ENCODE measurements at regions not wholly inside any gene's neighbourhood (a gene's known extent, or its start where the extent isn't known, plus 50 kb on each side); places are given as distances from the start of the nearest gene placed in this dataset.

DNA sequence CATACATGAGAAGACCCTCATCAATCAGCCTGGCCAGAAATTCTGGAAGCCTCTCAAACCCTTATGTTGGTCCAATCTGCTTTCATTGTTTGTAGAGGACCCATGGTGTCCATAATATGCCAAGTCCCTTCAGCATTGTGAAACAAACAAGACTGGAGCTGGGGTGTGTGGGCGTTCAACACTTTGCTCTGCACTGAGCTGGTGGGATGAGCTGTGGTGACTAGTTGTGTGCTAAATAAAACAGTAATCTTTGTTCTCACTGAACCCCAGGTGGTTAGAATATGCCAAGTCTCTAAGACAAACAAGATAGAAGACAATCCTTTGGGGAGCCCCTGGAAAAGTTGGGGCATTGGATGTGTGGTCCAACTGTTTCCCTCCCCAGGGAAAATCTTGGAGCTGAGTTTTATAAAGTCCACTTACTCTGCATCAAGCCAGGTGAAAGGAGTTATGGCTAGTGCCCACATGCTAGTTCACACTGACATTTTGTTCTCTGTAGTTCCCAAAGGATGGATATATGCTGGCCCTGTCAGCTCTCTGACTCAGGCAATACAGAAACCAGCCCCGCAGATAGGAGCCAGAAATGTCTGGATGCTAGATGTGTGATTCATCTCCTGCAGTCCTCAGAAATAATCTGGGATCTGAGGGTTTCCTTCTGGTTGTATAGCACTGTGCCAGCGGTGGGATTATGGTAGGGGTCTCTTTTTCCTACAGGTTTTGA is 260.2 kb downstream of the TMX3 start:
- Histone ChIP-seq H3K4me3 (ENCODE audit: low read length) (no peak overlapping the region), H3K4me1 (ENCODE audit: control insufficient read depth, insufficient read depth, low read length) (no peaks in the 10 kb centered on the region), H3K36me3 (ENCODE audit: control insufficient read depth, insufficient read depth, low read length) (no peaks in the 10 kb centered on the region), H3K9me3 (ENCODE audit: control insufficient read depth, low read depth, low read length) (no peaks in the 10 kb centered on the region), H3K27me3 (ENCODE audit: control insufficient read depth, insufficient read depth, low read length) (no peaks in the 10 kb centered on the region), H3K27ac (ENCODE audit: low read length) (no peak overlapping the region)
- no peak for DNase-seq
- no CpG with 5 or more reads among the region's 3 CpGs for WGBS (ENCODE audit: insufficient coverage, low lambda C conversion rate)

DNA sequence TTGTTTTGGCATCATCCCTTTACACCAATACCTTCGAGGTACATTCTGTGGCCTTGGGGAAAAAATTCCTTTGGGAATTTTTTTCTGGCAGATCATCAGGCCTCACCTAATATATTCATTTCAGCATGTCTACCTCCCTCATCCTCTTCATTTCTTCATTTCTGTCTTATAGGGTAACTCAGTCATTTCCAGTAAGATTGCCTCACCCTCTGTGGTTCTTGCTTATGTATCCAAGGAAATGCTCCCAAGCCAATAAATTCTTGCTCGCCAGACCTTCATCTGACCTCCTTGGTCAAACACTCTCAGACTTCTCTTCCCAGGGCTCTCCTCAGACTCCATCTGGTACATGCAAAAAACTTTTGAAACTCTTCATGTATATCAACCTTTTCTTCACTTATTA is 265.6 kb downstream of the TMX3 start:
- H3K27ac ChIP-seq (ENCODE audit: low read length), result no peak overlapping the region
- no peaks in the 10 kb centered on the region for H3K27me3 ChIP-seq (ENCODE audit: control insufficient read depth, insufficient read depth, low read length)
- no peak for DNase-seq
- no peaks in the 10 kb centered on the region for H3K36me3 ChIP-seq (ENCODE audit: control insufficient read depth, insufficient read depth, low read length)
- H3K9me3 ChIP-seq (ENCODE audit: control insufficient read depth, low read depth, low read length), result no peaks in the 10 kb centered on the region
- H3K4me3 ChIP-seq (ENCODE audit: low read length), result no peak overlapping the region
- no CpG with 5 or more reads among the region's 2 CpGs for WGBS (ENCODE audit: insufficient coverage, low lambda C conversion rate)
- no peaks in the 10 kb centered on the region for H3K4me1 ChIP-seq (ENCODE audit: control insufficient read depth, insufficient read depth, low read length)

DNA sequence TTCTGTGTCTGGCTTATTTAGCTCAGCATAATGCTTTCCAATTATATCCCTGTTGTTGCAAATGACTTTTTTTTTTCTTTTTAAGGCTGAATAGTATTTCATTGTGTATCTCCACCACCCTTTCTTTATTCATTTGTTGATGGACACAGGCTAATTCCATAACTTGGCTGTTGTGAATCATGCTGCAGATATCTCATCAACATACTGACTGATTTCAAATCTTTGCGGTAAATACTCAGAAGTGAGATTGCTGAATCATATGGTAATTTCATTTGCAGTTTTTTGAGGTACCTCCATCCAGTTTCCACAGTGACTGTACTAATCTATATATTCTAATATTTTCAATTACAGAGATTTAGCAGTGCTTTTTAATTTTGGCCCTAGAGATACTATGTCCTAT is 266.2 kb downstream of the TMX3 start:
- Histone ChIP-seq H3K27ac (ENCODE audit: low read length) (no peak overlapping the region), H3K4me3 (ENCODE audit: low read length) (no peak overlapping the region), H3K9me3 (ENCODE audit: control insufficient read depth, low read depth, low read length) (no peaks in the 10 kb centered on the region), H3K4me1 (ENCODE audit: control insufficient read depth, insufficient read depth, low read length) (no peaks in the 10 kb centered on the region), H3K36me3 (ENCODE audit: control insufficient read depth, insufficient read depth, low read length) (no peaks in the 10 kb centered on the region), H3K27me3 (ENCODE audit: control insufficient read depth, insufficient read depth, low read length) (no peaks in the 10 kb centered on the region)
- no CpG with 5 or more reads among the region's 1 CpG for WGBS (ENCODE audit: insufficient coverage, low lambda C conversion rate)
- DNase-seq, result no peak

DNA sequence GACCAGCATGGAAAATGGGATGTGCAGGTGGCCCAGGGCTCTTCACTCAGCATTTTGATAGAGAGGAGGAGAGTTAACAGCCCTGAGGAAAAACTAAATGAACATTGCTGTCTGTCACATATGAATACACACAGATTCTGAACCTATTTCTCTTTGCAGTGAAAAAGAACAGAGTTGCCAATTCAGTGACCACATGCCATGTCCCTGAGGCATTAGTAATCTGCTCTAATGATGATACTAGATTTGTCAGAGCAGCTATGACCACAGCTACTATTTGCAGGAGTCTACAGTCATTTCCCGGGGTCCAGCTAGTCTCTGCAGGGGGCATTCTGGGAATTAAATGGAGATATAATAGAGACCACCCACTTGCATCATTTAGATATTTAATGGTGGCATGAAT is 267.6 kb downstream of the TMX3 start:
- H3K27me3 ChIP-seq (ENCODE audit: control insufficient read depth, insufficient read depth, low read length), result no peaks in the 10 kb centered on the region
- WGBS (ENCODE audit: insufficient coverage, low lambda C conversion rate), result no CpG with 5 or more reads among the region's 1 CpG
- DNase-seq, result no peak
- no peak overlapping the region for H3K4me3 ChIP-seq (ENCODE audit: low read length)
- H3K27ac ChIP-seq (ENCODE audit: low read length), result no peak overlapping the region
- H3K9me3 ChIP-seq (ENCODE audit: control insufficient read depth, low read depth, low read length), result no peaks in the 10 kb centered on the region
- H3K36me3 ChIP-seq (ENCODE audit: control insufficient read depth, insufficient read depth, low read length), result no peaks in the 10 kb centered on the region
- no peaks in the 10 kb centered on the region for H3K4me1 ChIP-seq (ENCODE audit: control insufficient read depth, insufficient read depth, low read length)

DNA sequence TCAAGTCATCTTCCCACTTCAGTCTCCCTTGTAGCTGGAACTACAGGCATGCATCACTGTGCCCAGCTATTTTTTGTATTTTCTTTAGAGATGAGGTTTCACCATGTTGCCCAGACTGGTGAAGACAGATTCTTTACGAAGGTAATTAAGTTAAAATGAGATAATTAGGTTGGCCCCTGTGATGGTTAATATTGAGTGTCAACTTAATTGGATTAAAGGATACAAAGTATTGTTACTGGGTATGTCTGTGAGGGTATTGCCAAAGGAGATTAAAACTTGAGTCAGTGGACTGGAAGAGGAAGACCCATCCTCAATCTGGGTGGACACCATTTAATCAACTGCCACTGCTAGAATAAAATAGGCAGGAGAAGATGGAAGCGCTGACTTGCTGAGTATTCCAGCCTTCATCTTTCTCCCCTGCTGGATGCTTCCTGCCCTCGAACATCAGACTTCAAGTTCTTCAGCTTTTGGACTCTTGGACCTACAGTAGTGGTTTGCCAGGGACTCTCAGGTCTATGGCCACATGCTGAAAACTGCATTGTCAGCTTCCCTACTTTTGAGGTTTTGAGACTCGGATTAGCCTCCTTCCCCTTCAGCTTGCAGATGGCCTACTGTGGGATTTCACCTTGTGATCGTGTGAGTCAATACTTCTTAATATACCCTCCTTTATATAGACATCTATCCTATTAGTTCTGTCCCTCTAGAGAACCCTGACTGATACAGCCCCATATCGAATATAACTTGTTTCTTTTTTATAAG is 269.1 kb downstream of the TMX3 start:
- no peak for DNase-seq
- Histone ChIP-seq H3K27me3 (ENCODE audit: control insufficient read depth, insufficient read depth, low read length) (no peaks in the 10 kb centered on the region), H3K4me1 (ENCODE audit: control insufficient read depth, insufficient read depth, low read length) (no peaks in the 10 kb centered on the region), H3K4me3 (ENCODE audit: low read length) (no peak overlapping the region), H3K9me3 (ENCODE audit: control insufficient read depth, low read depth, low read length) (no peaks in the 10 kb centered on the region), H3K27ac (ENCODE audit: low read length) (no peak overlapping the region), H3K36me3 (ENCODE audit: control insufficient read depth, insufficient read depth, low read length) (no peaks in the 10 kb centered on the region)
- 100% methylated on average over 1 of the region's 6 CpGs for WGBS (ENCODE audit: insufficient coverage, low lambda C conversion rate)

DNA sequence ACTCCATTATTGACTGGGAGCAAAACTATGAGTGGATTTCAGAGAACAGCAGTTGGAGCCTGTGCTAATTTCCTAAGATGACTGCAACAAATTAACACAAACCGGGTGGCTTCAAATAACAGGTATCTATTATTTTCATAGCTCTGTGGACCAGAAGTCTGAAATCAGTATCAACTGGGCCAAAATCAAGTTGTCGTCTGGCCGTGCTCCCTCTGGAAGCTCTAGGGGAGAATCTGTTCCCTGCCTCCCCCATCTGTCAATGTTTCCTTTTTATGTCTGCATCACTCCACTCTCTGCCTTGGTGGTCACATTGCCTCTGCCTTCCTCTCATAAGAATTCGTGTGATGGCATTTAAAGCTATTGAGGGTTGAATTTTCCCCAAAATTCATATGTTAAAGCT is 269.8 kb downstream of the TMX3 start:
- no peak overlapping the region for H3K4me3 ChIP-seq (ENCODE audit: low read length)
- no peaks in the 10 kb centered on the region for H3K27me3 ChIP-seq (ENCODE audit: control insufficient read depth, insufficient read depth, low read length)
- H3K9me3 ChIP-seq (ENCODE audit: control insufficient read depth, low read depth, low read length), result no peaks in the 10 kb centered on the region
- H3K36me3 ChIP-seq (ENCODE audit: control insufficient read depth, insufficient read depth, low read length), result no peaks in the 10 kb centered on the region
- no peak overlapping the region for H3K27ac ChIP-seq (ENCODE audit: low read length)
- H3K4me1 ChIP-seq (ENCODE audit: control insufficient read depth, insufficient read depth, low read length), result no peaks in the 10 kb centered on the region
- WGBS (ENCODE audit: insufficient coverage, low lambda C conversion rate), result 100% methylated on average over 1 of the region's 4 CpGs
- DNase-seq, result no peak

DNA sequence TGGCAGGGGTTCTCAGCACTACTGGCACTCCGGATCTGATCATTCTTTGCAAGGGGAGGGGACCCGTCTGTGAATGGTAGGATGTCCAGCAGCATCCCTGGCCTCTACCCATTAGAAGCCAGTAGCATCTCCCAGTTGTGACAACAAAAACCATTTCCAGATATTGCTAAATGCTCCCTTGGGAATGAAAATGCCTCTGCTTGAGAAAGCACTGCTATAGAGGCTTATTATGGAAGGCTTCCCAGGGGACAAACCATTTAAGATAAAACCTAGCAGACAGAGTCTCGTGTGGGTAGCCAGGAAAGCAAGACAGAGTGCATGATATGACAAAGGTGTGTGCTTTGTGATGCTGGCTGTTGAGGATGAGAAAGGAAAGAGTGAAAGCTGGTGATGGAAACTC is 273.7 kb downstream of the TMX3 start:
- no peak overlapping the region for H3K27ac ChIP-seq (ENCODE audit: low read length)
- no peak overlapping the region for H3K4me3 ChIP-seq (ENCODE audit: low read length)
- no peaks in the 10 kb centered on the region for H3K9me3 ChIP-seq (ENCODE audit: control insufficient read depth, low read depth, low read length)
- WGBS (ENCODE audit: insufficient coverage, low lambda C conversion rate), result 100% methylated on average over 1 of the region's 3 CpGs
- H3K27me3 ChIP-seq (ENCODE audit: control insufficient read depth, insufficient read depth, low read length), result no peaks in the 10 kb centered on the region
- DNase-seq, result no peak
- H3K4me1 ChIP-seq (ENCODE audit: control insufficient read depth, insufficient read depth, low read length), result no peaks in the 10 kb centered on the region
- H3K36me3 ChIP-seq (ENCODE audit: control insufficient read depth, insufficient read depth, low read length), result no peaks in the 10 kb centered on the region

DNA sequence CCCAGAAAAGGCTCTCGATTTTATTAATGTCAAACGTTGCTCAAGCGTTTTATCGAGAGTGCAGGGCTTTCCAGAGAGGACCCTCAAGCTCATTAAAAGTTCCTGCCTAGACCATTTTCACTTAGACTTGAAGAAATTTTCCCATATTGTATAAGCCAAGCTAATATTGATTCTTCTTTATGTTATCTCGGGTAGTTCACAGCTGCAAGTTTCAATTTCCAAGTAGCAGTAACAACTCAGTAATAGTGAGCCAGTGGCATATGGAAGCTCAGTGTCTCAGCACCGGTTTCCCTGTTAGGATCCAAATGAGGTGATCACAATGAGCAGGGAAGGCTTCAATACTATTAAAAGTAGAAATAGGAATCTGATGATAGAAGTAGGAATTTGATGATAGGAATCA is 274.5 kb downstream of the TMX3 start:
- no peaks in the 10 kb centered on the region for H3K9me3 ChIP-seq (ENCODE audit: control insufficient read depth, low read depth, low read length)
- no peak for DNase-seq
- 52% methylated on average over 2 of the region's 6 CpGs for WGBS (ENCODE audit: insufficient coverage, low lambda C conversion rate)
- H3K4me1 ChIP-seq (ENCODE audit: control insufficient read depth, insufficient read depth, low read length), result no peaks in the 10 kb centered on the region
- H3K36me3 ChIP-seq (ENCODE audit: control insufficient read depth, insufficient read depth, low read length), result no peaks in the 10 kb centered on the region
- no peak overlapping the region for H3K27ac ChIP-seq (ENCODE audit: low read length)
- H3K4me3 ChIP-seq (ENCODE audit: low read length), result no peak overlapping the region
- H3K27me3 ChIP-seq (ENCODE audit: control insufficient read depth, insufficient read depth, low read length), result no peaks in the 10 kb centered on the region

DNA sequence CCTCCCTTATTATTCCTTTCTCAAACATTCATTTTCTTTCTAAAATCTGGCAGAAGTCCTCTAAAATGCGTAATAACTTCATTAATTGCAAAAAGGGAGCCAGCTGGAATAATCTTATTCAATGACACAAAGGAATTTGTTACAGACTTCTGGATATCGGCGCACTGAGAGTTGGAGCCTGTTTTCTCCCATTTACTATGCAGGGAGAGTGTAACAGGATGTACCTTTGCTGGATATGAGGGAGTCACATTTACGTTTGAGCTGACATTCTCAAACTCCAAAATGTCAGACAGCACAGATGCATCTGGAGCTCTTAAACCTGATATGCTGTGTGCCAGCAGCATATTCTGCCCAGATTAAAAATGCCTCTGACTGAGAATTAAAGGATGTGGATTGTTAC is 275.3 kb downstream of the TMX3 start:
- no peaks in the 10 kb centered on the region for H3K36me3 ChIP-seq (ENCODE audit: control insufficient read depth, insufficient read depth, low read length)
- DNase-seq, result no peak
- no peaks in the 10 kb centered on the region for H3K4me1 ChIP-seq (ENCODE audit: control insufficient read depth, insufficient read depth, low read length)
- H3K4me3 ChIP-seq (ENCODE audit: low read length), result no peak overlapping the region
- H3K27me3 ChIP-seq (ENCODE audit: control insufficient read depth, insufficient read depth, low read length), result no peaks in the 10 kb centered on the region
- no peaks in the 10 kb centered on the region for H3K9me3 ChIP-seq (ENCODE audit: control insufficient read depth, low read depth, low read length)
- 100% methylated on average over 1 of the region's 4 CpGs for WGBS (ENCODE audit: insufficient coverage, low lambda C conversion rate)
- no peak overlapping the region for H3K27ac ChIP-seq (ENCODE audit: low read length)

DNA sequence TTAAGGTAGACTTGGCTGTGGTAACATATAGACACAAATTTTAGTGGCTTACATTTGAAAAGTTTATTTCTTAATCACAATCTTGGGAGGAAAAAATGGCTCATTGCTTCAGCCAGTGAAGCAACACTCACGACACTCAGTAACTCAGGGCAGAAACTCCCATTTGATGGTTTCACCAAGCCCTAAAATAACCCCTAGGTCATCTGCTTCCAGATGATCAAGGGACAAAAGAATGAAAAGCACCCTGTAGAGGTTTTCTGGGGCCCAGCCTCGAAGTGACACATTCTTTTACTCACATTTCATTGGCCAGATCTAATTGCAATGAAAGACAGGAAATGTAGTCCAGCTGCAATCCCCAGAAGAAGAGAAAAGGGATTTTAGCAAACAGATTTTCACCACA is 275.9 kb downstream of the TMX3 start:
- no CpG with 5 or more reads among the region's 2 CpGs for WGBS (ENCODE audit: insufficient coverage, low lambda C conversion rate)
- Histone ChIP-seq H3K27ac (ENCODE audit: low read length) (no peak overlapping the region), H3K27me3 (ENCODE audit: control insufficient read depth, insufficient read depth, low read length) (no peaks in the 10 kb centered on the region), H3K9me3 (ENCODE audit: control insufficient read depth, low read depth, low read length) (no peaks in the 10 kb centered on the region), H3K4me3 (ENCODE audit: low read length) (no peak overlapping the region), H3K4me1 (ENCODE audit: control insufficient read depth, insufficient read depth, low read length) (no peaks in the 10 kb centered on the region), H3K36me3 (ENCODE audit: control insufficient read depth, insufficient read depth, low read length) (no peaks in the 10 kb centered on the region)
- no peak for DNase-seq

DNA sequence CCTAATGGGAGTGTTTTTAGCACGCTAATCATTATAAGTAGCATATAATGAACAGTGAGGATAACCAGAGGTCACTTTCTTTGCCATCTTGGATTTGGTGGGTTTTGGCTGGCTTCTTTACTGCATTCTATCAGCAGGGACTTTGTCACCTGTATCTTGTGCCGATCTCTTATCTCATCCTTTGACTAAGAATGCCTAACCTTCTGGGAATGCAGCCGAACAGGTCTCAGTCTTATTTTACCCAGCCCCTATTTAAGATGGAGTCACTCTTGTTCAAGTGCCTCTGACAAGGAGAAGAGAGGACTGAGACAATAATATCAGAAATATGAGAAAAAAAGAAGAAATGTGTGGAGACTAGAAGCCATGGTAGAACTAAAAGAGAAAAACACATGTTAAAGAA is 276.4 kb downstream of the TMX3 start:
- WGBS (ENCODE audit: insufficient coverage, low lambda C conversion rate), result 40% methylated on average over 1 of the region's 3 CpGs
- H3K4me3 ChIP-seq (ENCODE audit: low read length), result no peak overlapping the region
- no peaks in the 10 kb centered on the region for H3K9me3 ChIP-seq (ENCODE audit: control insufficient read depth, low read depth, low read length)
- H3K27ac ChIP-seq (ENCODE audit: low read length), result no peak overlapping the region
- no peak for DNase-seq
- H3K27me3 ChIP-seq (ENCODE audit: control insufficient read depth, insufficient read depth, low read length), result no peaks in the 10 kb centered on the region
- H3K36me3 ChIP-seq (ENCODE audit: control insufficient read depth, insufficient read depth, low read length), result no peaks in the 10 kb centered on the region
- H3K4me1 ChIP-seq (ENCODE audit: control insufficient read depth, insufficient read depth, low read length), result no peaks in the 10 kb centered on the region
